SH-SY5Y (cell line): ENCODE measurements at regions not wholly inside any gene's neighbourhood (a gene's known extent, or its start where the extent isn't known, plus 50 kb on each side); places are given as distances from the start of the nearest gene placed in this dataset.

ENCODE experiments used
- GATA2 ChIP-seq: IDR thresholded peaks from 2 replicates; pipeline ENCODE4 v1.6.1; 2011; ENCODE audit warnings: mild to moderate bottlenecking, low read depth, low read length
- GATA3 ChIP-seq: IDR thresholded peaks from 2 replicates; pipeline ENCODE4 v1.6.1; 2011; ENCODE audit warnings: low read depth, mild to moderate bottlenecking, low read length, moderate library complexity

DNA sequence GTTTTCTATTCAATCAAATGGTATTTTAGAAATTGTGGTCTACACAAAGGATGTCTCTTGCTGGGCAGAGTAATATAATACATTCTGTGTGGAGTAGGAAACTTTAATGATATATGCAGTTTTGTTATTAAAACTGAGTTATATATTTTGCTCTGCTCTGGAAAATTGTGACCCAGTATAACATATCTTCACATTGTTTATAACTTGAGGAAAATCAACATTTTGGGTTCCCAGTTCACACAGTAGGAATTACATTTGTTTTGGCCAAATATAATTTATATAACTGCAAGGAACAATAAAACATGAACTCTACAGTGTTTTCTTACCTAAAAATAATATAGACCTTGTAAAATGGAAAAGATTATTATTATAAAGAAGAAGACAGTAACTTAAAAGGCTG lies 372.4 kb downstream of the OSR1 start:
- TF ChIP-seq GATA3 (no peak), GATA2 (no peak)
